Loucy (cell line): ENCODE measurements at regions not wholly inside any gene's neighbourhood (a gene's known extent, or its start where the extent isn't known, plus 50 kb on each side); places are given as distances from the start of the nearest gene placed in this dataset.

Experiments
- EZH2phosphoT487 ChIP-seq: fragments of 200-600 bp; IDR thresholded peaks from 2 replicates; pipeline ENCODE4 v1.6.1; 2018; ENCODE audit warnings: antibody characterized with exemption, mild to moderate bottlenecking, moderate library complexity, borderline replicate concordance
- TF ChIP-seq, protein P1 (sequence below): fragments of 200-600 bp; sonication (generic); conservative IDR thresholded peaks from 2 replicates; pipeline ENCODE4 v1.5.1; 2014; ENCODE audit warnings: mild to moderate bottlenecking, antibody characterized with exemption, low read length

GRCh38 chr3:65148687-65149086, 460.9 kb upstream of the ADAMTS9 start:
- TF ChIP-seq, protein P1, sequence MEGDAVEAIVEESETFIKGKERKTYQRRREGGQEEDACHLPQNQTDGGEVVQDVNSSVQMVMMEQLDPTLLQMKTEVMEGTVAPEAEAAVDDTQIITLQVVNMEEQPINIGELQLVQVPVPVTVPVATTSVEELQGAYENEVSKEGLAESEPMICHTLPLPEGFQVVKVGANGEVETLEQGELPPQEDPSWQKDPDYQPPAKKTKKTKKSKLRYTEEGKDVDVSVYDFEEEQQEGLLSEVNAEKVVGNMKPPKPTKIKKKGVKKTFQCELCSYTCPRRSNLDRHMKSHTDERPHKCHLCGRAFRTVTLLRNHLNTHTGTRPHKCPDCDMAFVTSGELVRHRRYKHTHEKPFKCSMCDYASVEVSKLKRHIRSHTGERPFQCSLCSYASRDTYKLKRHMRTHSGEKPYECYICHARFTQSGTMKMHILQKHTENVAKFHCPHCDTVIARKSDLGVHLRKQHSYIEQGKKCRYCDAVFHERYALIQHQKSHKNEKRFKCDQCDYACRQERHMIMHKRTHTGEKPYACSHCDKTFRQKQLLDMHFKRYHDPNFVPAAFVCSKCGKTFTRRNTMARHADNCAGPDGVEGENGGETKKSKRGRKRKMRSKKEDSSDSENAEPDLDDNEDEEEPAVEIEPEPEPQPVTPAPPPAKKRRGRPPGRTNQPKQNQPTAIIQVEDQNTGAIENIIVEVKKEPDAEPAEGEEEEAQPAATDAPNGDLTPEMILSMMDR: no peak
- TF ChIP-seq EZH2phosphoT487: no peak
